ENCODE measurements at regions not wholly inside any gene's neighbourhood (a gene's known extent, or its start where the extent isn't known, plus 50 kb on each side); places are given as distances from the start of the nearest gene placed in this dataset.
"Not testable (repeated sequence)": the region's sequence is repeated elsewhere in the genome, so short reads cannot be mapped to it uniquely, and the experiment has no call there.

DNA sequence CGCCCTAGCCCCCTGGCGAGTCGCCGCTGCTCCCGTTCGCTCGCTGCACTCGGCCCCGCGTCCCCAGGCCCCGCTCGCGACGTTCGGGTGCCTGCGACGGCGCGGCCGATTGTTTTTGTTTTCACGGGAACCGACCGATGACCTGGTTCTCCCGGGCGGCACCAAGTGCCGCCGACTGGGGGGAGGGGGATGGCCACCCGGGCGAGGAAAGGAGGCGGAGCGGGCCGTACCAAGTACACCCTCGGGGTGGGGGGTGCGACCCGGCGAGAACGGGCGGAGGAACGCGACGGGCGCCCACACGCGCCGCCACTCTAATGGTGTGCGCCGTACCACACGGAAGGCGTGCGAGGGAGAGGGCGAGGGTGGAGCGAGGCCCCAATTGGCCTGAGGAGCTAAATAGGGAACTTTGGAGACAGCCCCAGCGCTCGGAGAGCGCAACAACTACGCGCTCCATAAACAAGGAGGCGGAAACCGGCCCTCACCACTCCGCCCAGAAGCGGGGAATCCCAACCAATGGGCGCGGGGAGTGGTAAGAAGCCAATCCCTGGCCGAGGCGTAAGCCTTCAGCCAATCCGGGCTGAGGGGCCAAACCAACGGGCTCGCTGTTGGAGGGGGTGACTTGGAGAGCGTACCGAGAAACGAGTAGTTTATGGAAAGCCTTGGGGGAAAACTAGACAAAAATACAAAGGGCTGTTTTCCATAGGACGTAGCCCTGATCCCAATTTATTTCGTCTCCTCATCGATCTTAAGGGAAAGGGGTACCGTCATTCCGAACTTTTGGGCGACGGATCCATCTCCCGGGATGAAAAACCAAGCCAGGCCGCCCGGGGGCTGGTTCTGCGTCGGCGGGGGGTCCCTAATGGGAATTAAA lies 54.8 kb upstream of the PLGLB1 start (continued):
- TF ChIP-seq, protein P1, sequence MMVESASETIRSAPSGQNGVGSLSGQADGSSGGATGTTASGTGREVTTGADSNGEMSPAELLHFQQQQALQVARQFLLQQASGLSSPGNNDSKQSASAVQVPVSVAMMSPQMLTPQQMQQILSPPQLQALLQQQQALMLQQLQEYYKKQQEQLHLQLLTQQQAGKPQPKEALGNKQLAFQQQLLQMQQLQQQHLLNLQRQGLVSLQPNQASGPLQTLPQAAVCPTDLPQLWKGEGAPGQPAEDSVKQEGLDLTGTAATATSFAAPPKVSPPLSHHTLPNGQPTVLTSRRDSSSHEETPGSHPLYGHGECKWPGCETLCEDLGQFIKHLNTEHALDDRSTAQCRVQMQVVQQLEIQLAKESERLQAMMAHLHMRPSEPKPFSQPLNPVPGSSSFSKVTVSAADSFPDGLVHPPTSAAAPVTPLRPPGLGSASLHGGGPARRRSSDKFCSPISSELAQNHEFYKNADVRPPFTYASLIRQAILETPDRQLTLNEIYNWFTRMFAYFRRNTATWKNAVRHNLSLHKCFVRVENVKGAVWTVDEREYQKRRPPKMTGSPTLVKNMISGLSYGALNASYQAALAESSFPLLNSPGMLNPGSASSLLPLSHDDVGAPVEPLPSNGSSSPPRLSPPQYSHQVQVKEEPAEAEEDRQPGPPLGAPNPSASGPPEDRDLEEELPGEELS (CRISPR knock-in tag; IDR thresholded peaks at IDR 0.05) = peak; percentile 81
- TF ChIP-seq HMG20B (CRISPR knock-in tag; conservative IDR thresholded peaks at IDR 0.05) = peak; percentile 84
- peak; percentile 65 for TF ChIP-seq MXD4 (CRISPR knock-in tag; IDR thresholded peaks at IDR 0.05)
- not testable (repeated sequence) for TF ChIP-seq CREB1 (IDR thresholded peaks at IDR 0.05); FOXP1 (IDR thresholded peaks at IDR 0.05); CREM (CRISPR knock-in tag; IDR thresholded peaks at IDR 0.05)
- TF ChIP-seq CREB1 (CRISPR knock-in tag; IDR thresholded peaks at IDR 0.05) = peak; percentile 46; the same call in 1 of the 2 replicates
- 0 out of 2 replicates have a peak, but pooled peaks have one; percentile 43 for TF ChIP-seq ZNF263 (CRISPR knock-in tag; IDR thresholded peaks at IDR 0.05)
- TF ChIP-seq, protein P2, sequence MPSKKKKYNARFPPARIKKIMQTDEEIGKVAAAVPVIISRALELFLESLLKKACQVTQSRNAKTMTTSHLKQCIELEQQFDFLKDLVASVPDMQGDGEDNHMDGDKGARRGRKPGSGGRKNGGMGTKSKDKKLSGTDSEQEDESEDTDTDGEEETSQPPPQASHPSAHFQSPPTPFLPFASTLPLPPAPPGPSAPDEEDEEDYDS (CRISPR knock-in tag; IDR thresholded peaks at IDR 0.05) = peak; percentile 58
- TF ChIP-seq, protein P3, sequence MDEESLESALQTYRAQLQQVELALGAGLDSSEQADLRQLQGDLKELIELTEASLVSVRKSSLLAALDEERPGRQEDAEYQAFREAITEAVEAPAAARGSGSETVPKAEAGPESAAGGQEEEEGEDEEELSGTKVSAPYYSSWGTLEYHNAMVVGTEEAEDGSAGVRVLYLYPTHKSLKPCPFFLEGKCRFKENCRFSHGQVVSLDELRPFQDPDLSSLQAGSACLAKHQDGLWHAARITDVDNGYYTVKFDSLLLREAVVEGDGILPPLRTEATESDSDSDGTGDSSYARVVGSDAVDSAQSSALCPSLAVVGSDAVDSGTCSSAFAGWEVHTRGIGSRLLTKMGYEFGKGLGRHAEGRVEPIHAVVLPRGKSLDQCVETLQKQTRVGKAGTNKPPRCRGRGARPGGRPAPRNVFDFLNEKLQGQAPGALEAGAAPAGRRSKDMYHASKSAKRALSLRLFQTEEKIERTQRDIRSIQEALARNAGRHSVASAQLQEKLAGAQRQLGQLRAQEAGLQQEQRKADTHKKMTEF (CRISPR knock-in tag; IDR thresholded peaks at IDR 0.05) = peak; percentile 84
- TF ChIP-seq RFXAP (CRISPR knock-in tag; IDR thresholded peaks at IDR 0.05; ENCODE audit: borderline replicate concordance) = peak; percentile 99
- peak; percentile 67 for TF ChIP-seq IRF2 (CRISPR knock-in tag; IDR thresholded peaks at IDR 0.05)
- TF ChIP-seq FOXP1 (CRISPR knock-in tag; IDR thresholded peaks at IDR 0.05) = peak; percentile 76
- TF ChIP-seq YEATS4 (CRISPR knock-in tag; IDR thresholded peaks at IDR 0.05; ENCODE audit: borderline replicate concordance) = peak; percentile 82; the same call in 1 of the 2 replicates
- 0 out of 2 replicates have a peak, but pooled peaks have one; percentile 18 for TF ChIP-seq CREM (IDR thresholded peaks at IDR 0.05)
- TF ChIP-seq ZNF331 (CRISPR knock-in tag; IDR thresholded peaks at IDR 0.05) = 0 out of 2 replicates have a peak, but pooled peaks have one; percentile 32
- peak; percentile 35; the same call in 1 of the 2 replicates for TF ChIP-seq ELF3 (CRISPR knock-in tag; IDR thresholded peaks at IDR 0.05)
- TF ChIP-seq KMT2B (CRISPR knock-in tag; IDR thresholded peaks at IDR 0.05) = peak; percentile 90; the same call in 1 of the 2 replicates
- TF ChIP-seq, protein P4, sequence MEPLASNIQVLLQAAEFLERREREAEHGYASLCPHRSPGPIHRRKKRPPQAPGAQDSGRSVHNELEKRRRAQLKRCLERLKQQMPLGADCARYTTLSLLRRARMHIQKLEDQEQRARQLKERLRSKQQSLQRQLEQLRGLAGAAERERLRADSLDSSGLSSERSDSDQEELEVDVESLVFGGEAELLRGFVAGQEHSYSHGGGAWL (CRISPR knock-in tag; IDR thresholded peaks at IDR 0.05) = 0 out of 2 replicates have a peak, but pooled peaks have one; percentile 24
- TF ChIP-seq, protein P5, sequence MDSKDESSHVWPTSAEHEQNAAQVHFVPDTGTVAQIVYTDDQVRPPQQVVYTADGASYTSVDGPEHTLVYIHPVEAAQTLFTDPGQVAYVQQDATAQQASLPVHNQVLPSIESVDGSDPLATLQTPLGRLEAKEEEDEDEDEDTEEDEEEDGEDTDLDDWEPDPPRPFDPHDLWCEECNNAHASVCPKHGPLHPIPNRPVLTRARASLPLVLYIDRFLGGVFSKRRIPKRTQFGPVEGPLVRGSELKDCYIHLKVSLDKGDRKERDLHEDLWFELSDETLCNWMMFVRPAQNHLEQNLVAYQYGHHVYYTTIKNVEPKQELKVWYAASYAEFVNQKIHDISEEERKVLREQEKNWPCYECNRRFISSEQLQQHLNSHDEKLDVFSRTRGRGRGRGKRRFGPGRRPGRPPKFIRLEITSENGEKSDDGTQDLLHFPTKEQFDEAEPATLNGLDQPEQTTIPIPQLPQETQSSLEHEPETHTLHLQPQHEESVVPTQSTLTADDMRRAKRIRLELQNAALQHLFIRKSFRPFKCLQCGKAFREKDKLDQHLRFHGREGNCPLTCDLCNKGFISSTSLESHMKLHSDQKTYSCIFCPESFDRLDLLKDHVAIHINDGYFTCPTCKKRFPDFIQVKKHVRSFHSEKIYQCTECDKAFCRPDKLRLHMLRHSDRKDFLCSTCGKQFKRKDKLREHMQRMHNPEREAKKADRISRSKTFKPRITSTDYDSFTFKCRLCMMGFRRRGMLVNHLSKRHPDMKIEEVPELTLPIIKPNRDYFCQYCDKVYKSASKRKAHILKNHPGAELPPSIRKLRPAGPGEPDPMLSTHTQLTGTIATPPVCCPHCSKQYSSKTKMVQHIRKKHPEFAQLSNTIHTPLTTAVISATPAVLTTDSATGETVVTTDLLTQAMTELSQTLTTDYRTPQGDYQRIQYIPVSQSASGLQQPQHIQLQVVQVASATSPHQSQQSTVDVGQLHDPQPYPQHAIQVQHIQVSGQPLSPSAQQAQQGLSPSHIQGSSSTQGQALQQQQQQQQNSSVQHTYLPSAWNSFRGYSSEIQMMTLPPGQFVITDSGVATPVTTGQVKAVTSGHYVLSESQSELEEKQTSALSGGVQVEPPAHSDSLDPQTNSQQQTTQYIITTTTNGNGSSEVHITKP (CRISPR knock-in tag; IDR thresholded peaks at IDR 0.05; ENCODE audit: low read depth) = peak; percentile 99
- peak; percentile 39; the same call in 1 of the 2 replicates for TF ChIP-seq SP4 (CRISPR knock-in tag; IDR thresholded peaks at IDR 0.05)
- peak; percentile 35; the same call in 1 of the 2 replicates for TF ChIP-seq TBX2 (CRISPR knock-in tag; IDR thresholded peaks at IDR 0.05; ENCODE audit: borderline replicate concordance)
